DND-41 (cell line): ENCODE measurements at regions not wholly inside any gene's neighbourhood (a gene's known extent, or its start where the extent isn't known, plus 50 kb on each side); places are given as distances from the start of the nearest gene placed in this dataset.
A peak's percentile ranks its signal among the peaks of the same experiment; 100 is the strongest.

Experiments
- ATAC-seq: fragments of 200-7000 bp; cut with Tn5 transposase; 3 replicates; pipeline ENCODE4 v1.9.1; 2021; ENCODE audit warnings: low read depth; ENCODE audit not compliant: insufficient read depth
- DNase-seq: peaks from one replicate; pipeline ENCODE4 v3.0.0-alpha.2; 2020
- H2AFZ ChIP-seq: 2 replicates; pipeline ENCODE4 v1.6.0; 2012; ENCODE audit warnings: low read depth, low read length
- H3K27ac ChIP-seq: 2 replicates; pipeline ENCODE4 v1.5.1; 2012; ENCODE audit warnings: low read length, inconsistent platforms
- H3K27me3 ChIP-seq: fragments of 200-600 bp; sonication (generic); 2 replicates; pipeline ENCODE4 v1.6.0; 2012; ENCODE audit warnings: low read length, mild to moderate bottlenecking, inconsistent platforms; ENCODE audit not compliant: insufficient read depth, poor library complexity
- H3K36me3 ChIP-seq: 2 replicates; pipeline ENCODE4 v1.5.1; 2012; ENCODE audit warnings: low read length, inconsistent platforms; ENCODE audit not compliant: insufficient read depth
- H3K4me1 ChIP-seq: 2 replicates; pipeline ENCODE4 v1.5.1; 2012; ENCODE audit warnings: mild to moderate bottlenecking, low read length; ENCODE audit not compliant: insufficient read depth
- H3K4me2 ChIP-seq: 2 replicates; pipeline ENCODE4 v1.6.0; 2012; ENCODE audit warnings: mild to moderate bottlenecking, moderate library complexity, low read length, inconsistent platforms; ENCODE audit not compliant: insufficient read depth
- H3K4me3 ChIP-seq, 2 experiments: fragments of 200-600 bp in 1 of 2; shearing (Covaris generic) in 1 of 2; 2 replicates each; pipeline ENCODE4 v1.5.1; 2012 to 2016; ENCODE audit warnings: inconsistent platforms in 2 of 2, low read length in 2 of 2, mild to moderate bottlenecking in 2 of 2, low read depth in 1 of 2, moderate library complexity in 1 of 2
- H3K79me2 ChIP-seq: 2 replicates; pipeline ENCODE4 v1.6.0; 2012; ENCODE audit warnings: low read length, inconsistent platforms; ENCODE audit not compliant: insufficient read depth
- H3K9ac ChIP-seq: 2 replicates; pipeline ENCODE4 v1.6.0; 2012; ENCODE audit warnings: low read depth, mild to moderate bottlenecking, inconsistent platforms, low read length, moderate library complexity
- H3K9me3 ChIP-seq: 2 replicates; pipeline ENCODE4 v1.5.1; 2012; ENCODE audit warnings: low read length, moderate library complexity, mild to moderate bottlenecking, inconsistent platforms; ENCODE audit not compliant: insufficient read depth, severe bottlenecking
- H4K20me1 ChIP-seq: 2 replicates; pipeline ENCODE4 v1.6.0; 2012; ENCODE audit warnings: low read length; ENCODE audit not compliant: insufficient read depth
- EZH2 ChIP-seq: IDR thresholded peaks from 3 replicates; pipeline ENCODE4 v1.6.1; 2012; ENCODE audit warnings: borderline replicate concordance, low read depth, mild to moderate bottlenecking, moderate library complexity, low read length, inconsistent platforms; ENCODE audit not compliant: severe bottlenecking
- TF ChIP-seq, protein P1 (sequence below): IDR thresholded peaks from 2 replicates; pipeline ENCODE4 v1.5.1; 2012; ENCODE audit warnings: borderline replicate concordance, low read length, moderate library complexity, mild to moderate bottlenecking; ENCODE audit not compliant: poor library complexity, severe bottlenecking; ENCODE audit errors: extremely low read depth

DNA sequence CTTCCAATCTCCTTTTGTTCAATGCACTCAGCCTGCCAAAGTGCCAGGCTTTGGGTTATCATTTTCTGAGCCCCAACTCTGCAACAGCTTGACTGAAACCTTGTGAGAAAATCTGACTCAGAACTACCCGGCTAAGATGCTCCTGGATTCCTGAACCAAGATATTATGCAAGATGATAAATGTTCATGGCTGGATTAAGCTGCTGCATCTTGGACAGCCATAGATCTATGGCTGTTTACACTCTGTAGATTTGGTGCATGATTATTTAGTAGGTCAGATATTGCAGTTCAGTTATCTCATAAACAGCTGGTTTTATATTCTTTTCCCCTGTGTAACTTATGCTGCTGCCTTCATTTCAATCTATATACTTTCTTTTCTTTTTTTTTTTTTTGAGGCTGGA lies 243.5 kb downstream of the GATA3 start:
- H3K27ac ChIP-seq, result no peak overlapping the region
- H3K79me2 ChIP-seq, result no peaks in the 10 kb centered on the region
- H3K27me3 ChIP-seq, result no peaks in the 10 kb centered on the region
- no peak overlapping the region for H2AFZ ChIP-seq
- TF ChIP-seq EZH2, result no peak
- TF ChIP-seq, protein P1, sequence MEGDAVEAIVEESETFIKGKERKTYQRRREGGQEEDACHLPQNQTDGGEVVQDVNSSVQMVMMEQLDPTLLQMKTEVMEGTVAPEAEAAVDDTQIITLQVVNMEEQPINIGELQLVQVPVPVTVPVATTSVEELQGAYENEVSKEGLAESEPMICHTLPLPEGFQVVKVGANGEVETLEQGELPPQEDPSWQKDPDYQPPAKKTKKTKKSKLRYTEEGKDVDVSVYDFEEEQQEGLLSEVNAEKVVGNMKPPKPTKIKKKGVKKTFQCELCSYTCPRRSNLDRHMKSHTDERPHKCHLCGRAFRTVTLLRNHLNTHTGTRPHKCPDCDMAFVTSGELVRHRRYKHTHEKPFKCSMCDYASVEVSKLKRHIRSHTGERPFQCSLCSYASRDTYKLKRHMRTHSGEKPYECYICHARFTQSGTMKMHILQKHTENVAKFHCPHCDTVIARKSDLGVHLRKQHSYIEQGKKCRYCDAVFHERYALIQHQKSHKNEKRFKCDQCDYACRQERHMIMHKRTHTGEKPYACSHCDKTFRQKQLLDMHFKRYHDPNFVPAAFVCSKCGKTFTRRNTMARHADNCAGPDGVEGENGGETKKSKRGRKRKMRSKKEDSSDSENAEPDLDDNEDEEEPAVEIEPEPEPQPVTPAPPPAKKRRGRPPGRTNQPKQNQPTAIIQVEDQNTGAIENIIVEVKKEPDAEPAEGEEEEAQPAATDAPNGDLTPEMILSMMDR, result no peak
- no peak for DNase-seq
- no peaks in the 10 kb centered on the region for H3K36me3 ChIP-seq
- H3K4me3 ChIP-seq, result no peak overlapping the region
- no peak overlapping the region for H3K4me2 ChIP-seq
- H3K9me3 ChIP-seq, result no peaks in the 10 kb centered on the region
- no peaks in the 10 kb centered on the region for H4K20me1 ChIP-seq
- no peak overlapping the region for H3K9ac ChIP-seq
- ATAC-seq, result no peak
- peaks cover 16% of the 10 kb centered on the region for H3K4me1 ChIP-seq

DNA sequence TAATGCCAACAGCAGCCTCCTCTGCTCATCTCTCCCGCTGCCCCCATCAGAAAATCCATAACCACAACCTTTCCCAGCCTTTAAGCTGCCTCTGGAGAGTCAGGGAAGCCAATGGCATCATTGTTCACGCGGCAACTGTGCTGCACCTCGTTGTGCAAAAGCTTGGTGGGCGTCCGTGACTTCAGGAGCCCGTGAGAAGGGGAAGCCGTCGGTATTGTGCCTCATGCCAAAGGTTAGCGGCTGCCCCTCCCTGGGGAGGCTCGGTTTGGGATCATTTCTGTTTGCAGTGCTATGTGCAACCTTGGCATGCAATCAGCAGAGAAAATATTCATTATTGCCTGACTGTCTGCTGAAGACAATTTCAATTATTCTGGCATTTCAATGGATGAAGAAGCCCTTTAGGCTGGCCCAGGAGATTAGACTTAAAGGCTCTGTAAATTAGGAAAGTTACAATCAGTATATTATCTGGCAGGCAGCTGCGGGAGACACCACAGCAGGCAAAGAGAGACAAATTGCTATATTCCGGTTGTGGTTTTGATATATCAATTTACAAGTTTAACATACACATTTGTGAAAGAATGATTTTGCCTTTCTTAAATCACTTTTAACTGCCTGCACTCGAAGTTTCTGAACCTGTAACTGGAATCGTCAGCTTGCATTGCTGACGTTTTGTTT lies 244.5 kb downstream of the GATA3 start:
- Histone ChIP-seq H3K4me3 (no peak overlapping the region), H3K4me2 (no peak overlapping the region), H3K4me1 (peaks cover 16% of the 10 kb centered on the region), H3K27me3 (no peaks in the 10 kb centered on the region), H3K27ac (no peak overlapping the region), H3K9me3 (no peaks in the 10 kb centered on the region), H3K9ac (no peak overlapping the region), H4K20me1 (no peaks in the 10 kb centered on the region), H2AFZ (no peak overlapping the region), H3K79me2 (no peaks in the 10 kb centered on the region), H3K36me3 (no peaks in the 10 kb centered on the region)
- no peak for DNase-seq
- peak; percentile 35; the same call in 1 of the 3 replicates for ATAC-seq
- TF ChIP-seq, protein P1, result no peak
- no peak for TF ChIP-seq EZH2

DNA sequence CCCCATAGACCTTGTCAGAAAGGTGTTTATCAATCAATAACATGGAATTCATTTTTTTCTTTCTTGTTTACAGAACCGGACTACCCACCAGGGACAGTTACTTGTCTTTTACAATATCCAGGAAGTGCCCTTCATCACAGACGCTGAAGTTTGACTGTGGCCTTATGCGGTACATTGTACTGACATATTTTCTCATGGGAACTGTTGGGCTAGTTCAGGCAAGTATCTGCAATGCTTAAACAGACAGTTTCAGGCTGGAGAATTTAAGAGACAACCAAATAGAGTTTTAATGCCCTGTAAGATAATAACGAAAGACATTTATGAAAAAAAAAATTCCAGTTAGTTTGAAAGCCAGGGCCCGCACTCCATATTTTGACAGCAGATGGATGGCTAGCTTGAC lies 246.4 kb downstream of the GATA3 start:
- H3K4me1 ChIP-seq, result peaks cover 16% of the 10 kb centered on the region
- ATAC-seq (no peak), DNase-seq (no peak)
- no peaks in the 10 kb centered on the region for H4K20me1 ChIP-seq
- H3K4me2 ChIP-seq, result no peak overlapping the region
- H3K9me3 ChIP-seq, result no peaks in the 10 kb centered on the region
- H3K27me3 ChIP-seq, result no peaks in the 10 kb centered on the region
- no peaks in the 10 kb centered on the region for H3K79me2 ChIP-seq
- H2AFZ ChIP-seq, result no peak overlapping the region
- no peaks in the 10 kb centered on the region for H3K36me3 ChIP-seq
- no peak overlapping the region for H3K9ac ChIP-seq
- TF ChIP-seq, protein P1, result no peak
- no peak for TF ChIP-seq EZH2
- H3K27ac ChIP-seq, result no peak overlapping the region; the same call in 1 of the 2 replicates
- H3K4me3 ChIP-seq, result no peak overlapping the region
